ENCODE measurements at regions not wholly inside any gene's neighbourhood (a gene's known extent, or its start where the extent isn't known, plus 50 kb on each side); places are given as distances from the start of the nearest gene placed in this dataset.

DNA sequence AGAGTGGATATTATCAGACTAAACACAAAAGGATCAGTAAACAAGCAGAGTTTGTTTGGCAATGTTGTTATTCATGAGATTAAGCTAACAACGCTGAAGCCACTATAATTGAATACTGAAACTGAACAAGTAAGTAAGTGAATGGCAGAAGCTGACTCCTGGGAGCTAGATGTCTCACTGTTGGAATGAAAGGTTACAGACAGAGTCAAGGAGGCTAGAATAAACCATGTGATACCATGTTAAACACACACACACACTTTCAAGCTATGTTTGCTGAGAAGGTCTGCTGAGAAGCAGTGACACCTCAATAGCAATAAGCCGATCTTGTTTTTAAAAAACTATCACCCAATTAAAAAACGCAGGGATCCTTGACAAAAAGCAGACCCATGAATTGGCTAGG is 1609.4 kb upstream of the MIR17HG start:
- peaks cover 3% of the 10 kb centered on the region; the same call in 1 of the 2 replicates for H3K9me3 ChIP-seq (ENCODE audit: control insufficient read depth, insufficient read depth, low read length)
- H3K27ac ChIP-seq (ENCODE audit: low read depth, low read length): no peak overlapping the region
- no peaks in the 10 kb centered on the region for H3K27me3 ChIP-seq (ENCODE audit: control insufficient read depth, insufficient read depth, low read length)
- DNase-seq (ENCODE audit: low read depth, low spot score): no peak
- TF ChIP-seq, protein P1, sequence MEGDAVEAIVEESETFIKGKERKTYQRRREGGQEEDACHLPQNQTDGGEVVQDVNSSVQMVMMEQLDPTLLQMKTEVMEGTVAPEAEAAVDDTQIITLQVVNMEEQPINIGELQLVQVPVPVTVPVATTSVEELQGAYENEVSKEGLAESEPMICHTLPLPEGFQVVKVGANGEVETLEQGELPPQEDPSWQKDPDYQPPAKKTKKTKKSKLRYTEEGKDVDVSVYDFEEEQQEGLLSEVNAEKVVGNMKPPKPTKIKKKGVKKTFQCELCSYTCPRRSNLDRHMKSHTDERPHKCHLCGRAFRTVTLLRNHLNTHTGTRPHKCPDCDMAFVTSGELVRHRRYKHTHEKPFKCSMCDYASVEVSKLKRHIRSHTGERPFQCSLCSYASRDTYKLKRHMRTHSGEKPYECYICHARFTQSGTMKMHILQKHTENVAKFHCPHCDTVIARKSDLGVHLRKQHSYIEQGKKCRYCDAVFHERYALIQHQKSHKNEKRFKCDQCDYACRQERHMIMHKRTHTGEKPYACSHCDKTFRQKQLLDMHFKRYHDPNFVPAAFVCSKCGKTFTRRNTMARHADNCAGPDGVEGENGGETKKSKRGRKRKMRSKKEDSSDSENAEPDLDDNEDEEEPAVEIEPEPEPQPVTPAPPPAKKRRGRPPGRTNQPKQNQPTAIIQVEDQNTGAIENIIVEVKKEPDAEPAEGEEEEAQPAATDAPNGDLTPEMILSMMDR (IDR thresholded peaks at IDR 0.05; ENCODE audit: low read depth, low read length): no peak
- CTCF ChIA-PET: no interaction called here
- POLR2A ChIA-PET: no interaction called here
- H3K4me3 ChIP-seq (ENCODE audit: low read depth, low read length): no peak overlapping the region

DNA sequence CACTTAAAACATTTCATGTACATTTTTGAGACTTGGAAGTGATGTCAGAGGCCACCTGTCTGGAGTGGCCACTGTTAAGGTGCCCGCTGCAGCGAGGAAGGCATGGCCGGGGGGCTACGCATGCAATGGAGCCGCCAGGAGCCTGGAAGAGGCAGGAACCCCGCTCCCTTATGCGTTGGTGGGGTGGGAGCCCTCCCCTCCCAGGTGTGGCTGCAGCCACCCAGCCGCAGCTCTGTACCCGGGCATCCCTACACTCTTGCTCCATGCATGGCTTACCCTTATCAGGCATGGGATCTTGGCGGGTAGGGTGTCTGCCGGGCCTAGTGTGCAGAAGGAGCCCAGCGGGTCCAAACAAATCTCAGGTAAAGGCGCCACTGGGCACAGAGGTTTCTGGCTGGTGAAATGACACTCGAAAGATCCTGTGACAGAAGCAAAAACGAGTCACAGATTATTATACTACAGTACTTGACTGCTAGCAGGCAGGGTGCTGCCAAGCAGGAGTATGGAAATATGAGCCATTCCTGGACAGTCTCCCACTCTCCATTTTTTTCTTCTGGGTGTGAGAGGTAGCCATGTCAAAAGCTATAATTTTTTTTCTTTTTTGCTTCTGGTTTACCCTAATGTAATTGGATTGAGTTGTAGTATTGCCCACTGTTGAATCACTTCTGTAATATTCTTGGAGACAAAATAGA is 1606.3 kb upstream of the MIR17HG start:
- Histone ChIP-seq H3K9me3 (ENCODE audit: control insufficient read depth, insufficient read depth, low read length) (peaks cover 3% of the 10 kb centered on the region; the same call in 1 of the 2 replicates), H3K27me3 (ENCODE audit: control insufficient read depth, insufficient read depth, low read length) (no peaks in the 10 kb centered on the region), H3K4me3 (ENCODE audit: low read depth, low read length) (no peak overlapping the region), H3K27ac (ENCODE audit: low read depth, low read length) (no peak overlapping the region)
- TF ChIP-seq, protein P1 (IDR thresholded peaks at IDR 0.05; ENCODE audit: low read depth, low read length): no peak
- POLR2A ChIA-PET: no interaction called here
- DNase-seq (ENCODE audit: low read depth, low spot score): no peak
- CTCF ChIA-PET: no interaction called here

DNA sequence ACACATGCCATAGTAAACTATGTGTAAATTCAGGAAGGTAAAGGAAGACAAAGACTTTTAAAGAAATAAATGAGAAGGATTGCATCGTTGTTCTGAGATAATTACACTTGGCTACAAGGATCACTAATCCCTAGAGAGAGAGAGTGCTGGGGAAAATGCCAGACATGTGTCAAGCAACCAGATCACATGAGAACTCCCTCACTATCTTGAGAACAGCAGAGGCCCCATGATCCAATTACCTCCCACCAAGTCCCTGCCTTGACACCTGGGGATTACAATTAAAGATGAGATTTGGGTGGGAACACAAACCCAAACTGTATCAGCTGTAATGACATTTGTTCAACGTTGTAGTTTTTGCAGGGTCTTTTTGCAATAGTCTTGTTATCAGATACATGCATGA is 1600.9 kb upstream of the MIR17HG start:
- ChIA-PET CTCF (no interaction called here), POLR2A (no interaction called here)
- TF ChIP-seq, protein P1 (IDR thresholded peaks at IDR 0.05; ENCODE audit: low read depth, low read length): no peak
- no peak overlapping the region for H3K27ac ChIP-seq (ENCODE audit: low read depth, low read length)
- no peak for DNase-seq (ENCODE audit: low read depth, low spot score)
- H3K27me3 ChIP-seq (ENCODE audit: control insufficient read depth, insufficient read depth, low read length): no peaks in the 10 kb centered on the region
- H3K4me3 ChIP-seq (ENCODE audit: low read depth, low read length): no peak overlapping the region
- H3K9me3 ChIP-seq (ENCODE audit: control insufficient read depth, insufficient read depth, low read length): no peaks in the 10 kb centered on the region

DNA sequence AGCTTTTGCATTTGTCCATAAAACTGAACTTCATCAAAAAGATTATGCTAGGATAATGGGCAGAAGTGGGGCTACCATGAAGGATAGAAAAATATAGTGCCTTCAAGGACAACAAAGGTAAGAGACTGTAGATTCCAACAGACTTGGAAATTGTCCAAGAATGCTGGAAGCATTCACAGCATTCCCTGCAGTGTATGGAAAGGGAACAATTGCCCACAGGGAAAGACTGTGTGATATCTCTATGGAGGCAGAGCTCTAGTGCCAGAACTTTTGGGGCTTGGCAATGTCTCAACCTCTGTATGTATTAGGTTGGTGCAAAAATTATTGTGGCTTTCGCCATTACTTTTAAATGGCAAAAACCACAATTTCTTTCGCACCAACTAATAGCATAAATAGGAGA is 1598.8 kb upstream of the MIR17HG start:
- no peak for DNase-seq (ENCODE audit: low read depth, low spot score)
- Histone ChIP-seq H3K27me3 (ENCODE audit: control insufficient read depth, insufficient read depth, low read length) (no peaks in the 10 kb centered on the region), H3K27ac (ENCODE audit: low read depth, low read length) (no peak overlapping the region), H3K9me3 (ENCODE audit: control insufficient read depth, insufficient read depth, low read length) (no peaks in the 10 kb centered on the region), H3K4me3 (ENCODE audit: low read depth, low read length) (no peak overlapping the region)
- TF ChIP-seq, protein P1 (IDR thresholded peaks at IDR 0.05; ENCODE audit: low read depth, low read length): no peak
- ChIA-PET CTCF (no interaction called here), POLR2A (no interaction called here)

DNA sequence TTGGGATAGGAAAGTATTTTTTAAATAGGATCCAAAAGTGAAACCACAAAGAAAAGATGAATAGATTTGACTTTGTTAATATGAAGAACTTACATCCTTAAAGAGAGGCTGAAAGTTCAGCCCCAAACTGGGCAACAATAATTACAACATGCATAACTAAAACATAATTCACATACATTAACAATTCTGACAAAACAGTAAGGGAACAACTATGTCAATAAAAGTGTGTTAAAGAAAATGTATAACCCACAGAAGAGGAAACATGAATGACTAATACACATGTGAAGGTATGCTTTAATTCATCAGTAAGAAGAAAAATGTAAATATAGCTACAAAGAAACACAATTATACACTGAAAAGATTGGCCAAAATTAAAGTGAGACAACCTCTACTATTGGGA is 1597.6 kb upstream of the MIR17HG start:
- DNase-seq (ENCODE audit: low read depth, low spot score): no peak
- ChIA-PET POLR2A (no interaction called here), CTCF (no interaction called here)
- TF ChIP-seq, protein P1 (IDR thresholded peaks at IDR 0.05; ENCODE audit: low read depth, low read length): no peak
- no peak overlapping the region for H3K4me3 ChIP-seq (ENCODE audit: low read depth, low read length)
- H3K9me3 ChIP-seq (ENCODE audit: control insufficient read depth, insufficient read depth, low read length): no peaks in the 10 kb centered on the region
- no peak overlapping the region for H3K27ac ChIP-seq (ENCODE audit: low read depth, low read length)
- H3K27me3 ChIP-seq (ENCODE audit: control insufficient read depth, insufficient read depth, low read length): no peaks in the 10 kb centered on the region

All from AG04450 (cell line).